HG03159 (cell line): ENCODE measurements at regions not wholly inside any gene's neighbourhood (a gene's known extent, or its start where the extent isn't known, plus 50 kb on each side); places are given as distances from the start of the nearest gene placed in this dataset.
"Not testable (repeated sequence)": the region's sequence is repeated elsewhere in the genome, so short reads cannot be mapped to it uniquely, and the experiment has no call there.

Source experiments
- ATAC-seq: cut with Tn5 transposase; IDR thresholded peaks from one replicate; pipeline ENCODE4 v1.9.1; 2021; ENCODE audit warnings: mild to moderate bottlenecking, moderate library complexity; ENCODE audit not compliant: unreplicated experiment

- no peak for ATAC-seq
Observed at GRCh38 chr14:62455446-62455845, 589.8 kb downstream of the KCNH5 start.

- ATAC-seq = no peak
Observed at GRCh38 chr14:62462988-62463387, 582.3 kb downstream of the KCNH5 start.

GRCh38 chr14:62468946-62469345 is 576.3 kb downstream of the KCNH5 start:
- ATAC-seq = no peak

- ATAC-seq = no peak
Observed at GRCh38 chr14:62470935-62471334, 574.3 kb downstream of the KCNH5 start.

- ATAC-seq = no peak
Observed at GRCh38 chr14:62491146-62491545, 554.1 kb downstream of the KCNH5 start.

GRCh38 chr14:62497708-62498107 is 547.5 kb downstream of the KCNH5 start:
- no peak for ATAC-seq

GRCh38 chr14:62501021-62501750 is 544.1 kb downstream of the KCNH5 start:
- ATAC-seq = no peak

GRCh38 chr14:62505045-62505444 is 540.2 kb downstream of the KCNH5 start:
- no peak for ATAC-seq

GRCh38 chr14:62521309-62521708 is 523.9 kb downstream of the KCNH5 start:
- not testable (repeated sequence) for ATAC-seq

- no peak for ATAC-seq
Observed at GRCh38 chr14:62528296-62528695, 517.0 kb downstream of the KCNH5 start.

- no peak for ATAC-seq
Observed at GRCh38 chr14:62532181-62532580, 513.1 kb downstream of the KCNH5 start.

GRCh38 chr14:62546862-62547474 is 498.3 kb downstream of the KCNH5 start:
- ATAC-seq = no peak

GRCh38 chr14:62557416-62557815 is 487.8 kb downstream of the KCNH5 start:
- ATAC-seq = no peak

- no peak for ATAC-seq
Observed at GRCh38 chr14:62558451-62558850, 486.8 kb downstream of the KCNH5 start.

GRCh38 chr14:62585247-62585646 is 460.0 kb downstream of the KCNH5 start:
- ATAC-seq = no peak

GRCh38 chr14:62592877-62593276 is 452.4 kb downstream of the KCNH5 start:
- no peak for ATAC-seq

- ATAC-seq = no peak
Observed at GRCh38 chr14:62597143-62597542, 448.1 kb downstream of the KCNH5 start.

- no peak for ATAC-seq
Observed at GRCh38 chr14:62599616-62600385, 445.5 kb downstream of the KCNH5 start.

GRCh38 chr14:62602712-62603111 is 442.5 kb downstream of the KCNH5 start:
- no peak for ATAC-seq

GRCh38 chr14:62604524-62604923 is 440.7 kb downstream of the KCNH5 start:
- ATAC-seq = no peak

GRCh38 chr14:62614122-62614521 is 431.1 kb downstream of the KCNH5 start:
- no peak for ATAC-seq

- no peak for ATAC-seq
Observed at GRCh38 chr14:62616668-62617067, 428.6 kb downstream of the KCNH5 start.
